ENCODE measurements at regions not wholly inside any gene's neighbourhood (a gene's known extent, or its start where the extent isn't known, plus 50 kb on each side); places are given as distances from the start of the nearest gene placed in this dataset.

GRCh38 chr4:137994853-137995252 lies 247.3 kb downstream of the SLC7A11 start:
- ChIA-PET CTCF (no interaction called here), POLR2A (no interaction called here)
- no peak for TF ChIP-seq CTCF (IDR thresholded peaks at IDR 0.05; ENCODE audit: insufficient read depth, low read length, missing control alignments)
- H3K4me3 ChIP-seq (ENCODE audit: low read depth, low read length), result no peak overlapping the region
- peak; percentile 57 for DNase-seq (ENCODE audit: low read depth, low spot score)

DNA sequence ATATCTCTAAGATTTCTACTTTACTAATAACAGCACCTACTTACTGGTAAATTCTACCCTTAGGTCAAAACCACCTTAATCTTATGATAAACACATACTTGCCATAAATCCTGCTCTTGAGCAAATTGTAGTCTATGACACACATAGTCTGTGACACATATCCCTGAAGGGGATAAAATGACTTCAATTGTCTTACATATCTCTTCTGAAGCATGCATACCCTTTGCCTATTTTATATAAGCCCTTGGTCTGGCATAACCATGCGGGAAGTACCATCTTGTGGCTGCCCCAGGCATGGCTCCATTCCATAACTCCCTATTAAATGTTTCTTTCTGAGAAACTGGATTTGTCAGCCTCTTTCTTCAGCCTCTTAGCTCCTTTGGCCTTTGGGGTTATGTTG lies 248.9 kb downstream of the SLC7A11 start:
- POLR2A ChIA-PET, result no interaction called here
- CTCF ChIA-PET, result no interaction called here
- TF ChIP-seq CTCF (IDR thresholded peaks at IDR 0.05; ENCODE audit: insufficient read depth, low read length, missing control alignments), result no peak
- DNase-seq (ENCODE audit: low read depth, low spot score), result no peak
- H3K4me3 ChIP-seq (ENCODE audit: low read depth, low read length), result no peak overlapping the region

DNA sequence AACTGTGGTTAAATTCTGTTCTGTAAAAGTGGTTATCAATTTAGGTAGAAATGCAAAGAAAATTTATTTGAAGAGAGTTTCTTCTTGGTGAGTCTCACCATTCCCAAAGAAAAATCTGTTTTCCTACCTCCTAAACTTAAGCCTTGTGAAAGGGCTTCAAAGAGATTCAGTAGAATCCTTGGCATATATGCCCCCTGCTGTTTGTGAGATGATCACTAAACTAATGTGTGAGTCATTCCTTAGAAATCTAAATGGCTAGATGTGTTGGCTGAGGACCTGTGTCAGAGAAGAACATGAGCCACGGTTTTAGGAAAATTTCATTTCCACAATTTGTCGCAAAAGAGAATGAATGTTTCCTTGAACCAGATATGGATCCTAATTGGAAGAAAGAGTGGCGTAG lies 260.9 kb downstream of the SLC7A11 start:
- DNase-seq (ENCODE audit: low read depth, low spot score), result no peak
- TF ChIP-seq CTCF (IDR thresholded peaks at IDR 0.05; ENCODE audit: insufficient read depth, low read length, missing control alignments), result no peak
- no peak overlapping the region for H3K4me3 ChIP-seq (ENCODE audit: low read depth, low read length)
- ChIA-PET POLR2A (no interaction called here), CTCF (interaction anchor here (0.8 to 1.8 kb wide), 3 partner anchors 8 to 53 kb away, joined by 3 to 5 read pairs (median 3); no protein-coding TSS in a partner anchor)

DNA sequence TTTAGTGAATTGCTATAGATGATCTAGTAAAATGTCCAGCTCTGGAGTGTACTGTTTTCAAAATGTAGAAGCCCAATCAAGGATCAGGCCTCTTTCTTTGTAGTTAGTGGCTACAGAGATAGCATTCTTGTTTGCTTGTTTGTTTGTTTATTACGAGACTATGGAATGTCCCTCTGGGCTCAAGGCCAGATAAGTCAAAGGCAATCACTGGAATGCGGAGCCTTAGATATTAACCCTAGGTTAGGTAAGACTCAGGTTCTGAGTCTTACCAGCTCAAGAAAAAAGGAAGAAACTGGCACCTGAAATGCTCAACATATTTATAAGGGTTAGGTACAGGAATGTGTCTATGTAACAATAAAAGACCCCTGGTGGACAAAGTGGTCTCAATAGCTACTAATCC lies 261.5 kb downstream of the SLC7A11 start:
- TF ChIP-seq CTCF (IDR thresholded peaks at IDR 0.05; ENCODE audit: insufficient read depth, low read length, missing control alignments), result no peak
- no peak for DNase-seq (ENCODE audit: low read depth, low spot score)
- no peak overlapping the region for H3K4me3 ChIP-seq (ENCODE audit: low read depth, low read length)
- ChIA-PET POLR2A (no interaction called here), CTCF (interaction anchor here (0.8 to 1.8 kb wide), 3 partner anchors 9 to 53 kb away, joined by 3 to 5 read pairs (median 3); no protein-coding TSS in a partner anchor)

GRCh38 chr4:137979938-137980337 lies 262.2 kb downstream of the SLC7A11 start:
- no peak for DNase-seq (ENCODE audit: low read depth, low spot score)
- H3K4me3 ChIP-seq (ENCODE audit: low read depth, low read length), result no peak overlapping the region
- no peak for TF ChIP-seq CTCF (IDR thresholded peaks at IDR 0.05; ENCODE audit: insufficient read depth, low read length, missing control alignments)
- CTCF ChIA-PET, result interaction anchor here (0.9 to 1.8 kb wide), 2 partner anchors 9 to 204 kb away, joined by 3 to 5 read pairs; no protein-coding TSS in a partner anchor
- POLR2A ChIA-PET, result no interaction called here

DNA sequence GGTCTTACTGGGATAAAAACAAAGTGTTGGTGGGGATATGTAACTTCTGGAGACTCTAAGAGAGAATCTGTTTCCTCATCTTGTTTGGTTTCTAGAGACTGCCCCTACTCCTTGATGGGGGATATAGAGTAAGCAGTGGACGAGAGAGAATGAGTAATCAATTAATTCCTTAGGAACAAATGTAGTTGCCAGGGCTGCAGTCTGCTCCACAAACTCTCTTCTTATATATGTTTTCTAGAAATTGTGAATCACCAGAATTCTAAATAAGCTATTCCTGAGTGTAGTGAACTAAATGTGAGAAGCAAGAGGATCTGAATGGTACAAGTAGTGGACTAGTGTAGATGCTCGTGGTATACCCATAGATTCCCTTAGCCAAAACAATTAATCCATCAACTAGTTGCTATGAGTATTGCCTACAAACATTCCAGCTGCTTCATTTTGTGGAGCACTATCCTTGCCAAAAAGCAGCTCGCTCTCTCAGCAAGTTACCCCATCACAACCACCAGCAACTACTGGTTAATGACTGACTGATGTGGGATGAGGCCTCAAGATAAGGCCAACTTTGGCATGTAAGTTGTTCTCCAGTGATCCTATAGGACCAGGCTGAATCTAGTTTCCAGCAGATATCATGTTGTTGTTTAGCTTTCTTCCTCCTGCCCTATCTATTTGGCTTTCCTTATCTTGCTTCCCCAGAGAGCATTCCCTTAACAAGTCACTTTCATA lies 273.0 kb downstream of the SLC7A11 start:
- ChIA-PET CTCF (no interaction called here), POLR2A (no interaction called here)
- TF ChIP-seq CTCF (IDR thresholded peaks at IDR 0.05; ENCODE audit: insufficient read depth, low read length, missing control alignments), result no peak
- no peak for DNase-seq (ENCODE audit: low read depth, low spot score)
- H3K4me3 ChIP-seq (ENCODE audit: low read depth, low read length), result no peak overlapping the region
